Mucosa of gallbladder (tissue), 1 donor: ENCODE measurements at regions not wholly inside any gene's neighbourhood (a gene's known extent, or its start where the extent isn't known, plus 50 kb on each side); places are given as distances from the start of the nearest gene placed in this dataset.

Source experiments
- DNase-seq: peaks from one replicate; pipeline ENCODE4 v3.0.0-alpha.2; 2020; ENCODE audit warnings: low spot score
- donor health status: DM: no; HTN: no; CAD: no.

- DNase-seq = no peak
Observed at GRCh38 chr13:40384976-40385857, 281.2 kb downstream of the FOXO1 start.

DNA sequence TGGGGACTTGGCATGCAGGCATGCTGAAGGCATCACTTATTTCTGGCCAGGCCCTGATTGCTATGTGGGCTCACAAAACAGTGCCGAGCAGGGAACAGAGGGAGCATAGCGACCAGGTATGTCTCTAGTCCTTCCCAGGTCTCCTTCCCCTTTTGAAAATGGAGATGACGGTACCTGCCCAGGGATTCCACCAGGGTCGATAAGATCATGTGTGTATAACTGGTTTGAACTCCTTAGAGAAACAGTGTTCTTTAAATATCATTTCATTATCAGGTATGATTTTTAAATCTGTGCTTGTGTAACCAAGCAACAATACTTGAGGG, 280.6 kb downstream of the FOXO1 start:
- DNase-seq = no peak

- DNase-seq = no peak
Observed at GRCh38 chr13:40386586-40386985, 279.9 kb downstream of the FOXO1 start.

- DNase-seq = no peak
Observed at GRCh38 chr13:40387775-40388174, 278.7 kb downstream of the FOXO1 start.

GRCh38 chr13:40388617-40389016, 277.8 kb downstream of the FOXO1 start:
- peak; percentile 47 for DNase-seq

- DNase-seq = no peak
Observed at GRCh38 chr13:40389081-40389641, 277.3 kb downstream of the FOXO1 start.

DNA sequence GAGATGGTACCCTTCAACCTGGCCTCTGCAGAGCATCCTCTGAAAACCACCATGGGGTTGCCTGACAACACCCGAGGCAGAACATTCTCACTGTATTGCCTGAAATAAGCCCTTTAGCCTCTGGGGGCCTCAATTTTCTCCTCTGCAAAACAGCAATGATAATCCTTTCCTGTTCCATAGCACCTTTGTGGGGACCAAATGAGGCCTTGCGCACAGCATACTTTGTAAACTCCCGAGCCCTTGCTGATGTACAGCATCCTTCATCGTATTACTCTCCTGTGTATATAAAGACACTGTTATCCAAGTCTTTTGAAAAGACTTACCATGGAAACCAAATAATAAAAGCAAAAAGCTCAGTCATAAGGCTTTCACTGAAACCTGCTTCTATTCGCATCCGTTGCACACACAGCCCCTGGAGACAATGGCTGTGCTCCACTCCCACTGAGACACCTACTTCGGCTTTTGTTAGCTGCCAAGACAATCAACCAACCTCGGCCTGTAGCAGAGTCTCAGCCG, 276.0 kb downstream of the FOXO1 start:
- no peak for DNase-seq

- DNase-seq = no peak
Observed at GRCh38 chr13:40391788-40392187, 274.7 kb downstream of the FOXO1 start.

DNA sequence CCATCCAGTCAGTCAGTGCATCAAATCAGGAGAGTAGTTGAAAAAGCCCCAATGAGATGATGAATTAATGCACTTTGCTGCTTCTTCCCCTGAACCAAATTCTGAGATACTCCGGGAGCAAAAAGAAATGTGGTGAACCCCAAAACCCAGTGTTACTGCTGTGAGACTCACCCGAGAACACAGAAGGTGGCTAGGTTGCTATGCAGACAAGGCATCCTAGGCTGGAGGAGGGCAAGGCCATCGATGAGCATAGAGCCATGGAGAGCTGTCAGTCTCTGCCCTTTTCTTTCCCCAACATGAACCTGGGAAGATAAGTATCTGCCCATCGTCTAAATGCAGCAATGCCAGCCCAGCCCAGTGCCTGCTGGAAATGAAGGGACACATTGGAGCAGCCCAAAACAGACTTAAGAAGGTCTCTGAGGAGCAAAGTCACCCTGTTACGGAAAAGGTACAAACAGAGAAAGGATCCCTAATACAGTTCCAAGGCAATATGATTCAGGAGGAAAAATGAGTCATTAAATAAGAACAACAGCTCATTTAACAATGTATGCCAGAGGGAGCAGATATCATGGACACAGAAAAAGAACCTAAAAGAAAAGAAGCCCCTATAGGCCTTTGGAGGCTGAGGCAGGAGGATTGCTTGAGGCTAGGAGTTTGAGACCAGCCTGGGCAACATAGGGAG, 272.0 kb downstream of the FOXO1 start:
- no peak for DNase-seq

DNA sequence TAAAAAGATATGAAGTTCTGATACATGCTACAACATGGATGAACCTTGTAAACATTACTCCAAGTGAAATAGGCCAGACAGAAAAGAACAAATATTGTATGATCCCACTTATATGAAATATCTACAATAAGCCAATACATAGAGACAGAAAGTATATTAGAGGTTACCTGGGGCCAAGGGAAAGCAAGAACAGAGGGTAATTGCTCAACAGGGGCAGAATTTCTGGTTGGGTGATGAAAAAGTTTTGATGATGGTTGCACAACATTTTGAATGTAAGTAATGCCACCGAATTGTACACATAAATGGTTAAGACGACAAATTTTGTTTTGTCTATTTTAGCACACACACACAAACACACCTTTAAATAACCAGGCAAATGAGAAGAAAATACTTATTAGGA, 268.4 kb downstream of the FOXO1 start:
- no peak for DNase-seq

GRCh38 chr13:40399756-40400155, 266.7 kb downstream of the FOXO1 start:
- DNase-seq = no peak

DNA sequence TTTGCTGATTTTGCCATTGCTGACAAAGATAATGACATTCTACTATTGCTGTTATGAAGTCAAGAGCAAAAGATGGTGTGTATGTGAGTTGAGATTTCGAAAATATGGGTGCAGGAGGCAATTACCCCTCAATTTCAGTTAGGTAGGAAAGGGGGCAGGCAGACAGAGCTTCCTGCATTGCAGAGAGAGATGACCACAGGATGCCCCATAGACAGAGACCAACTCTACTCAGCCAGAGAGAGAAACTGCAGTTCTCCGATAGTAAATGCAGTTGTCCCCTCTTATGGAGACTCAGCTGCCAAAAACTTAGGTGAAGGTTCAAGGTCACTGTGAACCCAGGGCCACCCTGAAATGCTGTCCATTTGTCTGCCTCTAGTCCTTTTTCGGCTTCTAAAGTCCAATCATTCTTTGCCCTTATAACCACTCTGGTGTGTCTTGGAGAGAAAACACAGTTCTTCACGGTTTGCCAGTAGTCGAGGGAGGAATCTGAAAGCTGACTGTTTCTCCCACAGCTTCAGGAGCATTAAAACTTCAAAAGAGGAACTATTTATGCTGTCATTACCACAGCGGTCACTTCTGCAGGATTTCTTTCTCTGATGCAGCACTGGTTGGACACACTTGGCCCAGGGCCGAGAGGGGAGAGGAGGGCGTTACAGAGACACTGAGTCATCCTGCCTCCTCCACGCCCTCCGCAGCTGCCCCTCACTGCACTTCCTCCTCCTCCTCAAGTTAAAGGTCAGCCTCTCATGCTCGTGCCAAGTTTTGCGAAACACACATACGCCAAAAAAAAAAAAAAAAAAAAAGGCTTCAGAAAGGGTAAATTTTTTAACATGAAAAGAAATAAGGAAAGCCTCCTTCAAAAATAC, 264.3 kb downstream of the FOXO1 start:
- DNase-seq = peak; percentile 95

DNA sequence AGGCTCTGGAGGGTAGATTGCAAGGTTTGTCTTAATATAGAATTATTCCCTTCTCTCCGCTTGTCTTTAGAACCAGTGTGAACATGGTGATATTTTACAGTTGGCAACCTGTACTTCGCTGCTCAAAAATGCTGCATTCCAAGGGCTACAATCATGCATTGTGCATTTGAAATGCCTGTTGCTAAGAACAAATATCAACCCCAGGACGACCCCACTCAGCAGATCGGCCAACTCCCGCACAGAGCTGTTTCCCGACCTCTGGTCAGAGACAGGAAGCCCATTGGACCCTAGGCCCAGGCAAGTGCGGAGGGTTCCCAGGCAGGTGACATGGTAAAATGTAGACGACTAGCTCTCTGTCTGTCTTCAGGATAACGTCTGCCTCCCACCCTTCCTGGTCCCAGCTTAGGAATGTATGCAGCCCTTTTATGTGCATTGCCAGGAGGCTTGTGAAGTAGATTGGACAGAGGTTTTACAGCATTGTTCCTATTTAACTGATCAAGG, 263.5 kb downstream of the FOXO1 start:
- no peak for DNase-seq

DNA sequence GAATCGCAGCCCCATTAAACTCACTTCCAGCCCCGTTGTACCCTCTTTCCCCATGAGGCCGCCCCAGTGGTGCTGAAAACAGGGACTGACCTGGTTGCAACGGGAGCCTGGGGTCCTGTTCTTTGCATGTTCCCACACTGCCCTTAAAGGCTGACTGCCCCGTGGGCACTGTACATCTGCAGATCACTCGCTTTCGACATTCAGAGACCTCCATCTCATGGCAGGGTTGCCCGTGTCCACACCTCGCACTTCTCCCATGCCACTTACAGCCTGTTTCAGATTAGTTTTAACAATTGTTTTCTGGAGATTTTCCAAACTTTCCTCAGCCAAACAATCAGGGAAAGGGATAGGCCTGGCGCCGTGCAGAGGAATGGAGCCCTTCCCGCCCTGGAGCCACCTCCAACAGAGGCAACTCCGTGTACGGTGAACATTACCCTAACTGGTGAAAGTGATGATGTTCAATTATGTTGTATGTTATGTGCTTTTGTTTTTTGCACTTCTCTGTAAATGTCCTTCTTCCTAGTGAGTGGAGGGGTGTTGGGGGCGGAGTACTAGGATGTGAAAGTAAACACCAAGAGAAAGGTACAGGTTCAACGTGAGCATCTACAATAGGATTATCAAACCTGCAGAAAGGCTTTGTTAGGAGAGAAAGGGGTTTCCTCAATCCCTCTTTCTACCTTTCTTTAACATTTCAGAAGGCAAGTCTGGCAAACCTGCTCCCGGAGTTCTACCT, 262.8 kb downstream of the FOXO1 start:
- no peak for DNase-seq

- DNase-seq = no peak
Observed at GRCh38 chr13:40404407-40404806, 262.0 kb downstream of the FOXO1 start.

- no peak for DNase-seq
Observed at GRCh38 chr13:40404967-40405716, 261.3 kb downstream of the FOXO1 start.

DNA sequence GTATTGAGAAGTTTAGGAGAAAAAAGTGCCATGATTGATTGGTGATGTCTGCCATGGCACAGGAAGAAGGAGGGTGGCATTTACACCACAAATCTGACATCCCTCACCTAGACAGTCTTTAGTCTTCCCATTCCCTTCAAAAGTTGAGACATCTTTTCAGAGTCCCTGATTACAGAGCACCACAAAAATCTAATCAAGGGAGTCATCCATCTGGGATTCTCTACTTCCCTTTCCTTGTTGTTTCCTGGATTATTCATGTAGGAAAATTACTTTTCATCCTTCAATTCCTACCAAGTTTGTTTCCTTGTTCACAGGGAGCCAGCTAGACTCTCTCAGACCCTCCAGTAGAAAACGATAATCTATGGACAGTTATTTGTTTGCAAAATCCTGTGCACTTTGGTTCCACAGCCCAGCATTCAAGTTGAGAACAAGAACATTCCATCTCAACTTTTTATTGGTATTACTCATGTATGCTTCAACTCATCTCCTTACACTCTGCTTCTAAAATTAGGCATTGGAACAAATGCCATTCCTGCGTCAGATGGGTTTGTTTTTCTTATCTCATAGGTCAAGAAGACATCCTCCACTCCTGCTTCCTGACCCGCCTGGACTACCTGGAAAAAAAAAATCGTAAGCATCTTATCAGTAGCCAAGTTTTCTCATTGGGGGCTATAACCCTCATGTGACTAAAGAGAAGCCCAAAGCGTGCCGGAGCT, 259.9 kb downstream of the FOXO1 start:
- DNase-seq = no peak

GRCh38 chr13:40407567-40407966, 258.9 kb downstream of the FOXO1 start:
- no peak for DNase-seq

DNA sequence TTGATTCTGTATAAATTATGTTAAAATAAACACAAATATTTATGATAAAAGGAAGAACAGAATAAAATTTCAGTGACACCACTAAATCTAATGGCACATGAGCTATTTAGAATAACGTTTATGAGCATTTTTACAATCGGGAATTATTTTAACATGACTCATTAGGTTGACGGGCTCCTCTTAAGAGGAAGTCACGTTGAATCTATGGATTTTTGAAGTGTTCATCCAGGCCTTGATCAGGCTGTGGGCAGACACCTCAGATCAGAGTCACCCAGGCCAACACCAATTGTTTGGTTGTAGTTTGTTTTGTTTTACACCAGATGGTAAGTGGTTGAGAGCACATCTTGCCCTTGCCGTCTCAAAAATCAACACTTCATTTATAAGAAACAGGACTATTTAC, 257.8 kb downstream of the FOXO1 start:
- DNase-seq = no peak

DNA sequence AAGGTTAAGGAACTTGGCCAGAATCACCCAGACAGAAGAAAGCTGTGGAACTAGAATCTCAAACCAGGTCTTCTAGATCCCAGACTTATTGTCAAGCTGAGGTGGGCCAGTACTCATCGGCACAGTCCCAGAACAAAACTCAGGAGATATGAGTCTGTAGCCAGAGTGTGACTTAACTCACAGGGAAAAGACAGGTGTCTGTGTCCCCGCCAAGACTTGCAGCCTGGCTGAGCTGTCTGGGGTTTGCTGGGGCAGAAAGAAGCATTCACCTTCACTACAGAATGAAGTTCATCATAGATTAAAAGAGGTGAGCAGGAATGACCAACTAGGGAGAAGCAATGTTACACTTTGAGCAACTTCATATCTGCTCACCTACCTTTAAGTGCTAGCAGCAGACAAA, 257.2 kb downstream of the FOXO1 start:
- DNase-seq = no peak
